H1 (cell line): ENCODE measurements at regions not wholly inside any gene's neighbourhood (a gene's known extent, or its start where the extent isn't known, plus 50 kb on each side); places are given as distances from the start of the nearest gene placed in this dataset.

ENCODE experiments used
- CTCF ChIA-PET: fragments of 300-600 bp; sonication (Branson Sonifier 250); formaldehyde crosslinking; loops from one replicate; lab custom pipeline; 2021; ENCODE audit not compliant: partially characterized antibody; lab: Charles Lee
- POLR2A ChIA-PET: fragments of 300-600 bp; sonication (Branson Sonifier 250); formaldehyde crosslinking; loops from one replicate; lab custom pipeline; 2021; ENCODE audit warnings: inconsistent platforms; ENCODE audit not compliant: partially characterized antibody; lab: Charles Lee
- DNase-seq, 2 experiments: peaks; one replicate each; pipeline versions ENCODE4 v3.0.0 to v3.0.0-alpha.2; 2010 to 2022; ENCODE audit warnings: low spot score in 2 of 2, low read depth in 1 of 2, mixed read lengths in 1 of 2
- FAIRE-seq: peaks from 2 replicates; lab custom pipeline; 2011; peaks lifted over from hg19 to GRCh38; lab: Jason Lieb, UNC
- H2AFZ ChIP-seq: 2 replicates; pipeline ENCODE4 v1.8.1; 2012; ENCODE audit warnings: low read length, inconsistent platforms
- H2AK5ac ChIP-seq: 2 replicates; pipeline ENCODE4 v1.6.1; 2013; ENCODE audit warnings: low read depth, low read length
- H2BK120ac ChIP-seq: replicated peaks from 2 replicates; pipeline ENCODE3; 2013; ENCODE audit warnings: low read depth, low read length, inconsistent platforms
- H2BK12ac ChIP-seq: 2 replicates; pipeline ENCODE4 v1.6.1; 2013; ENCODE audit warnings: low read depth, low read length
- H2BK15ac ChIP-seq: 2 replicates; pipeline ENCODE4 v1.6.1; 2013; ENCODE audit warnings: low read length
- H2BK20ac ChIP-seq: 2 replicates; pipeline ENCODE4 v1.6.1; 2013; ENCODE audit warnings: low read length
- H2BK5ac ChIP-seq: 2 replicates; pipeline ENCODE4 v1.6.1; 2013; ENCODE audit warnings: low read depth, low read length
- H3K14ac ChIP-seq: 2 replicates; pipeline ENCODE4 v1.6.1; 2013; ENCODE audit warnings: inconsistent platforms; ENCODE audit not compliant: insufficient read length
- H3K18ac ChIP-seq: 2 replicates; pipeline ENCODE4 v1.6.1; 2013; ENCODE audit warnings: low read length; ENCODE audit errors: extremely low read depth
- H3K23ac ChIP-seq: 2 replicates; pipeline ENCODE4 v1.6.1; 2013; ENCODE audit warnings: inconsistent platforms; ENCODE audit not compliant: insufficient read length
- H3K23me2 ChIP-seq: 2 replicates; pipeline ENCODE4 v1.6.1; 2013; ENCODE audit warnings: low read depth, low read length
- H3K27ac ChIP-seq: 2 replicates; pipeline ENCODE4 v1.6.1; 2011; ENCODE audit warnings: low read depth, low read length, inconsistent platforms
- H3K27me3 ChIP-seq, 4 experiments: replicated peaks in 1 of 4; 1 replicate in 1 of 4; 2 replicates in 3 of 4; pipeline versions ENCODE4 v1.6.1 to v1.8.1; 2011 to 2013; ENCODE audit warnings: low read length in 3 of 4, mild to moderate bottlenecking in 3 of 4, inconsistent platforms in 2 of 4, mixed read lengths in 2 of 4, moderate library complexity in 1 of 4; ENCODE audit not compliant: control insufficient read depth in 3 of 4, insufficient read depth in 3 of 4; ENCODE audit errors: extremely low read depth in 1 of 4
- H3K36me3 ChIP-seq, 4 experiments: 2 replicates each; pipeline versions ENCODE4 v1.6.1 to v1.8.1; 2011 to 2013; ENCODE audit warnings: mild to moderate bottlenecking in 4 of 4, low read length in 3 of 4, moderate library complexity in 2 of 4, control low read depth in 1 of 4, inconsistent platforms in 1 of 4; ENCODE audit not compliant: insufficient read depth in 4 of 4, control insufficient read depth in 2 of 4
- H3K4ac ChIP-seq: replicated peaks from 2 replicates; pipeline ENCODE3; 2013; ENCODE audit warnings: low read length, low read depth, mixed read lengths, inconsistent platforms; ENCODE audit not compliant: insufficient read length
- H3K4me1 ChIP-seq, 4 experiments: replicated peaks in 1 of 4; 1 replicate in 1 of 4; 2 replicates in 3 of 4; pipeline versions ENCODE4 v1.6.1 to v1.8.1; 2011 to 2013; ENCODE audit warnings: low read length in 3 of 4, inconsistent platforms in 2 of 4, mixed read lengths in 1 of 4; ENCODE audit not compliant: insufficient read depth in 4 of 4, control insufficient read depth in 3 of 4
- H3K4me2 ChIP-seq, 2 experiments: 2 replicates each; pipeline versions ENCODE4 v1.6.1 to v1.8.1; 2011 to 2013; ENCODE audit warnings: low read depth in 2 of 2, low read length in 2 of 2, control low read depth in 1 of 2, inconsistent platforms in 1 of 2, mild to moderate bottlenecking in 1 of 2; ENCODE audit not compliant: insufficient read depth in 1 of 2
- H3K4me3 ChIP-seq, 4 experiments: fragments of 200-600, 300-600 bp in 1 of 4; sonication (generic), shearing (Covaris generic), sonication (Bioruptor Twin) in 1 of 4; 2 replicates each; pipeline versions ENCODE4 v1.5.1 to v1.8.1; 2011 to 2016; ENCODE audit warnings: low read length in 4 of 4, low read depth in 3 of 4, control low read depth in 2 of 4, inconsistent platforms in 2 of 4, mild to moderate bottlenecking in 2 of 4, mixed read lengths in 1 of 4, moderate library complexity in 1 of 4; ENCODE audit not compliant: insufficient read depth in 2 of 4; ENCODE audit errors: extremely low read depth in 1 of 4
- H3K56ac ChIP-seq: replicated peaks from 2 replicates; pipeline ENCODE3; 2013; ENCODE audit warnings: low read depth, mild to moderate bottlenecking, mixed read lengths, low read length, inconsistent platforms; ENCODE audit not compliant: insufficient read length
- H3K79me1 ChIP-seq: 2 replicates; pipeline ENCODE4 v1.6.1; 2013; ENCODE audit warnings: low read depth, low read length, control low read depth
- H3K79me2 ChIP-seq, 2 experiments: 2 replicates each; pipeline versions ENCODE4 v1.6.1 to v1.8.1; 2012 to 2013; ENCODE audit warnings: low read length in 2 of 2, mild to moderate bottlenecking in 2 of 2, inconsistent platforms in 1 of 2; ENCODE audit not compliant: insufficient read depth in 2 of 2, control insufficient read depth in 1 of 2
- H3K9ac ChIP-seq, 4 experiments: replicated peaks in 1 of 4; 1 replicate in 1 of 4; 2 replicates in 3 of 4; pipeline versions ENCODE4 v1.6.1 to v1.8.1; 2011 to 2013; ENCODE audit warnings: low read depth in 3 of 4, low read length in 3 of 4, control low read depth in 2 of 4, mild to moderate bottlenecking in 2 of 4, moderate library complexity in 2 of 4, inconsistent platforms in 1 of 4; ENCODE audit errors: extremely low read depth in 1 of 4
- H3K9me3 ChIP-seq, 2 experiments: 2 replicates each; pipeline versions ENCODE4 v1.6.1 to v1.8.1; 2012 to 2013; ENCODE audit warnings: mild to moderate bottlenecking in 2 of 2, moderate library complexity in 2 of 2, control low read depth in 1 of 2, inconsistent platforms in 1 of 2, low read depth in 1 of 2, low read length in 1 of 2, mixed read lengths in 1 of 2; ENCODE audit not compliant: insufficient read depth in 2 of 2
- H4K20me1 ChIP-seq, 2 experiments: replicated peaks in 1 of 2; 2 replicates each; pipeline versions ENCODE3 to v1.8.1; 2011 to 2013; ENCODE audit warnings: inconsistent platforms in 2 of 2, low read length in 2 of 2, mild to moderate bottlenecking in 1 of 2; ENCODE audit not compliant: insufficient read depth in 2 of 2, control insufficient read depth in 1 of 2
- H4K5ac ChIP-seq: 2 replicates; pipeline ENCODE4 v1.6.1; 2013; ENCODE audit warnings: low read length, low read depth, mixed read lengths, inconsistent platforms; ENCODE audit not compliant: insufficient read length
- H4K8ac ChIP-seq: 2 replicates; pipeline ENCODE4 v1.8.0; 2013; ENCODE audit warnings: mild to moderate bottlenecking, moderate library complexity, low read length, inconsistent platforms; ENCODE audit not compliant: insufficient read depth; ENCODE audit errors: extremely low read depth
- H4K91ac ChIP-seq: replicated peaks from 2 replicates; pipeline ENCODE3; 2013; ENCODE audit warnings: low read length, mixed read lengths, inconsistent platforms; ENCODE audit not compliant: insufficient read length
- BACH1 ChIP-seq: IDR thresholded peaks from 2 replicates; pipeline ENCODE4 v1.6.1; 2012; ENCODE audit warnings: low read length, improper control_type of control experiment
- EP300 ChIP-seq, 2 experiments: IDR thresholded peaks; 1 replicate in 1 of 2; 2 replicates in 1 of 2; pipeline ENCODE4 v1.6.1; 2011 to 2012; ENCODE audit warnings: low read depth in 2 of 2, low read length in 2 of 2, mild to moderate bottlenecking in 2 of 2, borderline replicate concordance in 1 of 2, inconsistent platforms in 1 of 2, moderate library complexity in 1 of 2
- HDAC6 ChIP-seq: IDR thresholded peaks from one replicate; pipeline ENCODE4 v1.7.1; 2012; ENCODE audit warnings: low read depth, mild to moderate bottlenecking, inconsistent platforms, low read length, moderate library complexity
- MAFK ChIP-seq: IDR thresholded peaks from 2 replicates; pipeline ENCODE4 v1.6.1; 2012; ENCODE audit warnings: low read depth, mild to moderate bottlenecking, improper control_type of control experiment, low read length
- MAX ChIP-seq: IDR thresholded peaks from 2 replicates; pipeline ENCODE4 v1.6.1; 2012; ENCODE audit warnings: inconsistent platforms
- RAD21 ChIP-seq, 2 experiments: IDR thresholded peaks in 1 of 2; conservative IDR thresholded peaks in 1 of 2; 2 replicates each; pipeline ENCODE4 v1.6.1; 2011; ENCODE audit warnings: low read depth in 2 of 2, low read length in 2 of 2, improper control_type of control experiment in 1 of 2, inconsistent platforms in 1 of 2, mild to moderate bottlenecking in 1 of 2, moderate library complexity in 1 of 2
- RNF2 ChIP-seq: fragments of 200-900, 300-1000 bp; sonication (generic); IDR thresholded peaks from 2 replicates; pipeline ENCODE4 v1.7.1; 2016; ENCODE audit warnings: borderline replicate concordance, low read depth, mild to moderate bottlenecking, antibody characterized with exemption, low read length; ENCODE audit not compliant: poor library complexity, severe bottlenecking; ENCODE audit errors: missing control alignments
- RXRA ChIP-seq: IDR thresholded peaks from 2 replicates; pipeline ENCODE4 v1.6.1; 2011; ENCODE audit warnings: low read depth, mild to moderate bottlenecking, low read length, moderate library complexity; ENCODE audit not compliant: insufficient read depth
- WGBS, 2 experiments: shearing (Covaris generic) in 1 of 2; methylation state at CpG; one replicate each; pipeline versions ENCODE4 v1.1.6 to v1.1.7; 2013 to 2015; ENCODE audit warnings: low lambda C conversion rate in 2 of 2, mixed read lengths in 2 of 2, inconsistent platforms in 1 of 2, low coverage in 1 of 2, missing lambda C conversion rate in 1 of 2; ENCODE audit not compliant: insufficient replicate concordance in 2 of 2, insufficient coverage in 1 of 2, insufficient read length in 1 of 2; ENCODE audit errors: extremely low coverage in 1 of 2, missing lambda C conversion rate in 1 of 2; 5-methylcytosine and 5-hydroxymethylcytosine counted together

DNA sequence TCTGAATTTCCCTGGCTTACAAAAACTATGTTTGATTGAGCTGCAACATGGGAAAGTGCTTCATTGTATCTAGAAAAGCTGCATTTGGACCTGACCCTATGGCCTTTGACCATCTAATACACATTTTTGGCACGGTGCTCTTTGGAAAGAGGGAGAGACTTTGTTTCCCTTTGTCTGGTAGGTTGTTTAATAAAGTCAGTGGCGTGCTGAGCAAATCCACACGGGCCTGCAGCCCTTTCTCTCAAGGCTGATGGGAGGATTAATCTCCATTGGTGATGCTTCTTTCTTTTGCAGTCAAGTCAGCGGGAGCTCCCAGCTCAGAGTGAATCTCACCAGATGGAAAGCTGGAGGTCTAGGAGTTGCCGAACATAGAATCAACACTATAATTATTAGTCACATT is 314.7 kb upstream of the CNR1 start:
- Histone ChIP-seq H2AFZ (no peak overlapping the region), H3K18ac (no peak overlapping the region), H2BK5ac (no peak overlapping the region), H3K27ac (no peak overlapping the region), H2BK20ac (no peak overlapping the region), H4K8ac (no peak overlapping the region), H2AK5ac (no peak overlapping the region), H3K9me3 (peaks cover 7 to 13% of the 10 kb centered on the region in 2 experiments; a peak in 3 of 4 replicates), H3K23ac (no peak overlapping the region), H2BK15ac (no peak overlapping the region), H3K4ac (no peak overlapping the region), H2BK120ac (no peak overlapping the region), H4K5ac (no peak overlapping the region), H3K36me3 (no peaks in the 10 kb centered on the region), H4K20me1 (no peaks in the 10 kb centered on the region), H3K79me2 (no peaks in the 10 kb centered on the region), H4K91ac (no peak overlapping the region), H3K79me1 (no peaks in the 10 kb centered on the region), H3K4me1 (no peaks in the 10 kb centered on the region), H3K27me3 (no peaks in the 10 kb centered on the region), H3K56ac (no peak overlapping the region), H3K14ac (no peak overlapping the region), H3K4me3 (no peak overlapping the region), H3K9ac (no peak overlapping the region), H3K4me2 (no peak overlapping the region), H2BK12ac (no peak overlapping the region), H3K23me2 (no peaks in the 10 kb centered on the region)
- no peak for FAIRE-seq
- ChIA-PET POLR2A (no interaction called here), CTCF (interaction anchor here (0.7 to 1.2 kb wide), 2 partner anchors 8 to 12 kb away, joined by 3 to 5 read pairs; no protein-coding TSS in a partner anchor)
- no peak for DNase-seq
- 90% methylated on average over 5 of the region's 5 CpGs; no CpG with 5 or more reads in 1 of the 2 experiments for WGBS, 2 experiments
- no peak for TF ChIP-seq RXRA
- TF ChIP-seq BACH1: no peak
- TF ChIP-seq MAX: no peak
- no peak for TF ChIP-seq MAFK
- TF ChIP-seq RAD21 (IDR thresholded peaks at IDR 0.05 in 1 of 2, conservative IDR thresholded peaks at IDR 0.05 in 1 of 2; ENCODE audit: low read depth in 2 of 2, low read length in 2 of 2): no peak
- no peak for TF ChIP-seq HDAC6
- TF ChIP-seq RNF2: no peak
- TF ChIP-seq EP300 (IDR thresholded peaks at IDR 0.05; ENCODE audit: borderline replicate concordance in 1 of 2, low read depth in 2 of 2, low read length in 2 of 2): no peak
